ENCODE measurements at regions not wholly inside any gene's neighbourhood (a gene's known extent, or its start where the extent isn't known, plus 50 kb on each side); places are given as distances from the start of the nearest gene placed in this dataset.

DNA sequence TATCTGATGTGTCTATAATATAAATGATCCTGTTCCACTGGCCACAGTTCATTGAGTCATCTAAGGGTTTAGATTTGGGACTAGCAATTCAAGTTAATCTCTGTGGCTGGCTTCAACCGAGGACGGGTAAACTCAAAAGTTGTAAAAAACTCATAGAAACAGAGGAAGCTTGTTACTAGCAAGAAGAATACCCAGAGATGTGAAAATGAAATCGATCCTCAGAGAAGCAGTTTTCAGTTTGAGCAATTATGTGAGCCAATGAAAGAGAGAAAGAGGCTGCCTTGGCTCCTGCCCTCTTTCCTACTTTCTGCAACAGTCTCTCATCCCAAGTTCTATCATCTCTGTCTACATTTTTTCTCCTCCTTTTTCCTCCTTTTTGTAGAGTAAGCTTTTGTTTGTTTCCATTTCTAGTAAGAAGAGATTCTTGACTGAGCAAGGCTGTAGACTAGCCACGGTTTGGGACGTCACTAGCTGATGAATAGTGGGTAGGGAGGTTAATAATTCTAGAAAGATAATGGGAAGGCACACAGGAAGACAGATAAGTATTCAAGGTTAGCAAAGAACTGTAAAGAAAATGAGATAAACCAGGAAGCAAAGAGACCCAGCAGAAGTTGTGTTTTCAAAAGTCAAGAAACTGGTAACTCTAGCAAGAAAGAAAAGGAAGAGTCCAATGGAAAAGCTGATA is 298.9 kb upstream of the NR2F2 start:
- H3K4me1 ChIP-seq (ENCODE audit: control insufficient read depth, insufficient read depth, low read length): peaks cover 8% of the 10 kb centered on the region
- H3K9me3 ChIP-seq (ENCODE audit: control insufficient read depth, insufficient read depth, low read length): no peaks in the 10 kb centered on the region
- no peaks in the 10 kb centered on the region for H3K36me3 ChIP-seq (ENCODE audit: control insufficient read depth, insufficient read depth, low read length)
- H3K4me3 ChIP-seq (ENCODE audit: low read depth, low read length): no peak overlapping the region
- no peaks in the 10 kb centered on the region for H3K27me3 ChIP-seq (ENCODE audit: control insufficient read depth, insufficient read depth, low read length)
- H3K27ac ChIP-seq (ENCODE audit: low read depth, low read length): no peak overlapping the region
- H3K9ac ChIP-seq (ENCODE audit: low read depth, low read length): no peak overlapping the region

DNA sequence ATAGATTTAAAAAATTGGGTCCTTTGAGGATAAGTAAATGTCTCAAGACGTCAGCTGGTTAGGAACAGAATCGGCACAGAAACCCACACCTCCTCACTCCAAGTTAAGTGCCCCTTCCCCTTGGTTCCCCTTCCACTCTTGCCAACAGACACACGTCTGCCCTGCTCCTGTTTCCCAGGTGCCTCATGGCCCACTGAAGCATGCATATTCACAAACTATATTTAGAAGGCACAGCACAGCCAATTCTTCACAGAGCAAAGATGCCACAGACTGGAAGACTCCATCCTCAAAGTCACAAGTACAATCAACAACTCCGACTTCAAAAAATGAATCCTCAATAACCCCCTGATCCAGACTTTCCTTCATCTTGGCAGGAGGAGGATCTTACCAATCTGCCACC is 295.4 kb upstream of the NR2F2 start:
- Histone ChIP-seq H3K4me1 (ENCODE audit: control insufficient read depth, insufficient read depth, low read length) (peaks cover 13% of the 10 kb centered on the region), H3K9me3 (ENCODE audit: control insufficient read depth, insufficient read depth, low read length) (no peaks in the 10 kb centered on the region), H3K9ac (ENCODE audit: low read depth, low read length) (no peak overlapping the region), H3K27me3 (ENCODE audit: control insufficient read depth, insufficient read depth, low read length) (peaks cover 13% of the 10 kb centered on the region; the same call in 1 of the 2 replicates), H3K4me3 (ENCODE audit: low read depth, low read length) (no peak overlapping the region), H3K27ac (ENCODE audit: low read depth, low read length) (no peak overlapping the region), H3K36me3 (ENCODE audit: control insufficient read depth, insufficient read depth, low read length) (no peaks in the 10 kb centered on the region)

DNA sequence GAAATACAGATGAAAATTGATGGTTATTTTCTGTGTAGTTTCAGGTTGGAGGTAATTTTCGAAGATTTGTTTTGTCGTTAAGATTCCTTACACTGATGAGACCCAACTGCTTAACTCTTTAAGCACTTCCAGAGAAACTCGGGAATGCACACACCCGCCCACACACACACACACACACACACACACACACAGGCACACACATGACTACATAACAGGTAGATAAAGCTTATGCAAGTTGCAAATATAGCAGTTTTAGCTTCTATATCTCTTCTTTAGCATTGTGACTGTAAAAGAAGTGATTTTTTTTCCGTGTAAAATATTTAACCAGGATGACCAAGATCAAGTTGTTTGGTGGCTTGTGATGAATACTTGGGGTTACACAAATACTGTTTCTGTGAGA is 294.9 kb upstream of the NR2F2 start:
- peaks cover 13% of the 10 kb centered on the region for H3K4me1 ChIP-seq (ENCODE audit: control insufficient read depth, insufficient read depth, low read length)

DNA sequence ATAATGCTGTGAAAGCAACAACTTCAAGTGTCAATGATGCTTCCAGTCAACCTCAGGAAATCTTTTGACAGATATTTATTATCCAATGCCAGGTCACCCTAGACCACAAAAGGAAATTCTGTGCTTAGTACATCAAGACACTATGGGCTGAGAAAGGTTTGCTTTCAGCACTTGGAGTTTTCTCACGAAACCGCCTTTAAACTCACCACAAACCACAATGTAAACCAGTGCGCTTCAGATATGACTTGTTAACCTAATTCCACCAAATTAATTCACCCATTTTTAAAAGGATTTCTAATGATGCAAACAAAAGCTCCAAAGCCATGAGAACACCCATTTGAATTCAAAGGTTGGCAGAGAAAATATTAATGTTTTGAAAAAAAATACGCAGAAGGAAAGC is 292.9 kb upstream of the NR2F2 start:
- Histone ChIP-seq H3K27me3 (ENCODE audit: control insufficient read depth, insufficient read depth, low read length) (peaks cover 25% of the 10 kb centered on the region), H3K4me1 (ENCODE audit: control insufficient read depth, insufficient read depth, low read length) (peaks cover 13% of the 10 kb centered on the region), H3K9me3 (ENCODE audit: control insufficient read depth, insufficient read depth, low read length) (no peaks in the 10 kb centered on the region), H3K9ac (ENCODE audit: low read depth, low read length) (no peak overlapping the region), H3K36me3 (ENCODE audit: control insufficient read depth, insufficient read depth, low read length) (no peaks in the 10 kb centered on the region), H3K27ac (ENCODE audit: low read depth, low read length) (no peak overlapping the region), H3K4me3 (ENCODE audit: low read depth, low read length) (no peak overlapping the region)

More for the DNA sequence above, 294.9 kb upstream of the NR2F2 start:
- Histone ChIP-seq H3K27ac (ENCODE audit: low read depth, low read length) (no peak overlapping the region), H3K9me3 (ENCODE audit: control insufficient read depth, insufficient read depth, low read length) (no peaks in the 10 kb centered on the region), H3K4me3 (ENCODE audit: low read depth, low read length) (no peak overlapping the region), H3K27me3 (ENCODE audit: control insufficient read depth, insufficient read depth, low read length) (peaks cover 13% of the 10 kb centered on the region; the same call in 1 of the 2 replicates), H3K9ac (ENCODE audit: low read depth, low read length) (no peak overlapping the region), H3K36me3 (ENCODE audit: control insufficient read depth, insufficient read depth, low read length) (no peaks in the 10 kb centered on the region)

DNA sequence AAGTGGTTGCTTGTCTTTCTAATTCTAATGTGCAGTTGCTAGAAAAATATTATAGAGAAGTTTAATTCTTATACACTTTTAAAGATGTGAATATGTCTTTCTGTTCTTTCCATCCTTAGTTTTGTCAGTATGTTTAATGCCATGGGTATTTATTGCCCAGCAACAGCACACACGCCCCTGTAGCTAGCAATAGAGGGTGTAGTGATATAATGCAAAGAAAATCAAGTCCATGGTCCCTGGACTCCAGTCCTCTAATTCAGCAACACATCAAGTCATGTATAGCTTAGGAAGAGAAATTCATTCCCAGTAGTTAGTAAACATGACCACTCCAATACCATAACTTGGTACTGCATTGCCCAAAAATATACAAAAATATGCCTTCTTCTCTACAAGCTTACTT is 292.4 kb upstream of the NR2F2 start:
- no peak overlapping the region for H3K27ac ChIP-seq (ENCODE audit: low read depth, low read length)
- peaks cover 25% of the 10 kb centered on the region for H3K27me3 ChIP-seq (ENCODE audit: control insufficient read depth, insufficient read depth, low read length)
- H3K4me3 ChIP-seq (ENCODE audit: low read depth, low read length): no peak overlapping the region
- no peaks in the 10 kb centered on the region for H3K9me3 ChIP-seq (ENCODE audit: control insufficient read depth, insufficient read depth, low read length)
- peaks cover 13% of the 10 kb centered on the region for H3K4me1 ChIP-seq (ENCODE audit: control insufficient read depth, insufficient read depth, low read length)
- H3K9ac ChIP-seq (ENCODE audit: low read depth, low read length): no peak overlapping the region
- H3K36me3 ChIP-seq (ENCODE audit: control insufficient read depth, insufficient read depth, low read length): no peaks in the 10 kb centered on the region

DNA sequence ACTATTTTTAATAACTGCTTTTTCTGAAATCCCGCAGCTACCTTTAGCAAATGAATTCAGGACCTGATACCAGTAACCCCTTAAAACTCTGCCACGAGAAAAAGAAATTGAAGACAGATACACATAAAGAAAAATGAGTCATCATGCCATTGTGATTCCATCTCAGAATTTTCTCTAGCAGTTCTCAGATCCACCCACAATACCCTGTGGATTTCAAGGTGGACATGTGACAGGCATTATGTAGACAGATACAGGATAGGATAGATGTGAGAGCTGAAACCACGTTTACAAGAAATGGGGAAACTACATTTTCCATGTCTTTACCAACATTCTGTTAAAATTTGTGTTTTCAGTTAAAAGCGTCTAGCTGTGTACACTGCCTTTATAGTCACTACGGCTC is 291.9 kb upstream of the NR2F2 start:
- H3K27ac ChIP-seq (ENCODE audit: low read depth, low read length): no peak overlapping the region
- no peak overlapping the region for H3K4me3 ChIP-seq (ENCODE audit: low read depth, low read length)
- no peak overlapping the region for H3K9ac ChIP-seq (ENCODE audit: low read depth, low read length)
- H3K36me3 ChIP-seq (ENCODE audit: control insufficient read depth, insufficient read depth, low read length): no peaks in the 10 kb centered on the region
- H3K4me1 ChIP-seq (ENCODE audit: control insufficient read depth, insufficient read depth, low read length): peaks cover 13% of the 10 kb centered on the region
- peaks cover 25% of the 10 kb centered on the region for H3K27me3 ChIP-seq (ENCODE audit: control insufficient read depth, insufficient read depth, low read length)
- H3K9me3 ChIP-seq (ENCODE audit: control insufficient read depth, insufficient read depth, low read length): no peaks in the 10 kb centered on the region

DNA sequence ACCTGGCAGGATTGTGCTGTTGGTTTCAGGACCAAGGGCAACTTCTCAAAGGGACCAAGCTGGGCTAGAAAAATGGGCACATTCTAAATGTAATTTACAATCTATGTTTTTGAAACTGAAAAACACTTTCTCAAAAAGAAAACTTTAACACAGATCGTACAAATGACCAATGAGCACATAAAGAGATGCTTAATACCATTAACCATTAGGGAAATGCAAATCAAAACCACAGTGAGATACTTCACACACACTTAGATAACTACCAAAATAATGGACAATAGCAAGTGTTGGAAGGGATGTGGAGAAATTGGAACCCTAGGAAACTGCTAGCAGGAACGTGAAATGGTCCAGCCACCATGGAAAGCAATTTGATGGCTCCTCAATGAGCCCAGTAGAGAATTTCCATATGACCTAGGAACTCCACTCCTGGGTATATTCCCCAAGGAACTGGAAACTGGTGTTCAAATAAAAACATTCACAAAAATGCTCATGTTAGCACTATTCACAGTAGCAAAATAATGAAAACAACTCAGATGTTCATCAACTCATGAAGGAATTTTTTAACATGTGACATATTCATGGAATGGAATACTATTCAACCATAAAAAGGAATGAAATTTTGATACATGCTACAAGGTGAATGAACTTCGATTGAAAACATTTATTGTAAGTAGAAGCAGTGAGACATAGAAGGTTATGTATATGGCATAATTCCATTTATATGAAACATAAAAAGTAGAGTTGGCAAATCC is 288.3 kb upstream of the NR2F2 start:
- Histone ChIP-seq H3K36me3 (ENCODE audit: control insufficient read depth, insufficient read depth, low read length) (no peaks in the 10 kb centered on the region), H3K27ac (ENCODE audit: low read depth, low read length) (no peak overlapping the region), H3K27me3 (ENCODE audit: control insufficient read depth, insufficient read depth, low read length) (peaks cover 27% of the 10 kb centered on the region), H3K4me3 (ENCODE audit: low read depth, low read length) (no peak overlapping the region), H3K9me3 (ENCODE audit: control insufficient read depth, insufficient read depth, low read length) (no peaks in the 10 kb centered on the region), H3K4me1 (ENCODE audit: control insufficient read depth, insufficient read depth, low read length) (no peaks in the 10 kb centered on the region), H3K9ac (ENCODE audit: low read depth, low read length) (no peak overlapping the region)

DNA sequence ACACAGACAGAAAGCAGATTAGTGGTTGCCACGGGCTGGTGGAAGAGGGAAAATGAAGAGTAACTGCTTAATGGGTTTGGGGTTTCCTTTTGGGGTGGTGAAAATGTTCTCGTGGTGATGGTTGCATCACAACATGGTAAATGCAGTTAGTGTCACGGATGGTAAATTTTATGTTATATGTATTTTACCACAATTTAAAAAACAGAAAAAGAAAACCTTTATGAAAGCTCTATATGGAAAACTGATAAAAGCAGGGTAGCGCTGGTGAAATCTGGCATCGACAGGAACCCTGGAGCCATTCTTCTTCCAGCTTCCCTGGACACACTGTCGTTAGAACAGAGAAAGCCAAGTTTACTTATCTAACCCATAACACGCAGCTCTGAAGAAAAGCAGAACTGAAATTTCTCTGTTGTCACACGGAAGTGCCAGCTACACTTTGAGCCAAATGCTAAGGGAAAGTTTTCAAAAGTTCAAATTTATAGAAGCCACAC is 287.7 kb upstream of the NR2F2 start:
- Histone ChIP-seq H3K27ac (ENCODE audit: low read depth, low read length) (no peak overlapping the region), H3K9ac (ENCODE audit: low read depth, low read length) (no peak overlapping the region), H3K9me3 (ENCODE audit: control insufficient read depth, insufficient read depth, low read length) (no peaks in the 10 kb centered on the region), H3K4me1 (ENCODE audit: control insufficient read depth, insufficient read depth, low read length) (no peaks in the 10 kb centered on the region), H3K27me3 (ENCODE audit: control insufficient read depth, insufficient read depth, low read length) (peaks cover 33% of the 10 kb centered on the region), H3K36me3 (ENCODE audit: control insufficient read depth, insufficient read depth, low read length) (no peaks in the 10 kb centered on the region), H3K4me3 (ENCODE audit: low read depth, low read length) (no peak overlapping the region)

DNA sequence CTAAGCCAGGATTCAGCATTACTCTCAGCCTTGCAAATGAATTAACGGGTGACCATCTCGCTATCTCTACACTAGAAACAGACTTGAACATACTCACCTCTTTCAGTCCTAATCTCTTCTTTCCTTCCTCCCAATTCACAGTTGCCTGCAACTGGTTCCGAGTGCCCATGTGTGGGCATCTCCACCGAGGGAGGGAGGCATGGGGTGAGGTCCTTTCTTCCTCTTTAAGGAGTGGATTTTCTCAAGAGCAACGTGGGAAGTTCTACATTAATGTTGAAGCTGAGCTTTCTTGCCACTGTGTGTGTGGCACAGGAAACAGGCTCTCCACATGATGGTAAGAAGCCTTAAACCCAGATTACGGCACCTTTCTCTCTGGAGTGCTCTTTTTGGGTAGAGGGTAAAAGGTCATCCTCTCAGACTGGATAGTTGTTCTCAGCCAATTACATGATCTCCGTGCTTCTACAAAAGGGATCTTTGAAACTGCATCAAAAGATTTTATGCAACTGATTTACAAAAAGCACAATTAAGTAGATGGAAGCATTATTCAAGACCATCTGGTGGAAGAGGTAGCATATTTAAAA is 286.8 kb upstream of the NR2F2 start:
- Histone ChIP-seq H3K4me3 (ENCODE audit: low read depth, low read length) (no peak overlapping the region), H3K27ac (ENCODE audit: low read depth, low read length) (no peak overlapping the region), H3K9ac (ENCODE audit: low read depth, low read length) (no peak overlapping the region), H3K4me1 (ENCODE audit: control insufficient read depth, insufficient read depth, low read length) (no peaks in the 10 kb centered on the region), H3K9me3 (ENCODE audit: control insufficient read depth, insufficient read depth, low read length) (no peaks in the 10 kb centered on the region), H3K36me3 (ENCODE audit: control insufficient read depth, insufficient read depth, low read length) (no peaks in the 10 kb centered on the region), H3K27me3 (ENCODE audit: control insufficient read depth, insufficient read depth, low read length) (peaks cover 36% of the 10 kb centered on the region)

DNA sequence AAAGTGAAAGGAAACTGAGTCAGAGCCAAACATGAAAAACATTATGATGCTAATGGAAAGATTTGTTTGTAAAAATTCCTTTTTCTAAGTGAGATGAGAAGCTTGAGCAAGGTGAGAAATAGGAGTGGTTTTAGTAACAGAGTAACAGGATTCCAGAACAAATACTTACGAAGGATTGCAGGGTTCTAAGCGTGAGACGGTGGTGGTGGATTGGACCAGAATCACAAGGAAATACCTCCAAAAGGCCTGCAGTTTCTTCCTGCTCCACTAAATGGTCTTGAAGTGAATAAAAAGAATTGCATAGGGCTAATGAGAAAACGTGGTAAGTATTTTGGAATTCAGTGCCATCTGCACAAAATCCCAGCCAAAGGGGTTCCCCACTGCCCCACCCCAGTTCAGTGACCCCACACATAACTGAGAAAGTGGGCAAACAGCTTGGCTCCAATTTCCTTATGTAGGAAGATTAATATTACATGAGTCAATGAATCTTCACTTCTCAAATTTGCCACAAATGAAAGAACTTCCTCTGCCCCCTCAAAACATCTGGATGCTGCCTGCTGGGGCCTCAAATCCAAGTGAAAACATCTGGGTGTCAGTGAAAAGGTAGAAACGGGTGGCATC is 283.8 kb upstream of the NR2F2 start:
- H3K9ac ChIP-seq (ENCODE audit: low read depth, low read length): no peak overlapping the region
- no peaks in the 10 kb centered on the region for H3K36me3 ChIP-seq (ENCODE audit: control insufficient read depth, insufficient read depth, low read length)
- no peak overlapping the region for H3K4me3 ChIP-seq (ENCODE audit: low read depth, low read length)
- H3K27ac ChIP-seq (ENCODE audit: low read depth, low read length): no peak overlapping the region
- peaks cover 4% of the 10 kb centered on the region; the same call in 1 of the 2 replicates for H3K4me1 ChIP-seq (ENCODE audit: control insufficient read depth, insufficient read depth, low read length)
- H3K9me3 ChIP-seq (ENCODE audit: control insufficient read depth, insufficient read depth, low read length): no peaks in the 10 kb centered on the region
- H3K27me3 ChIP-seq (ENCODE audit: control insufficient read depth, insufficient read depth, low read length): peaks cover 55% of the 10 kb centered on the region
